ENCODE measurements at regions not wholly inside any gene's neighbourhood (a gene's known extent, or its start where the extent isn't known, plus 50 kb on each side); places are given as distances from the start of the nearest gene placed in this dataset.

DNA sequence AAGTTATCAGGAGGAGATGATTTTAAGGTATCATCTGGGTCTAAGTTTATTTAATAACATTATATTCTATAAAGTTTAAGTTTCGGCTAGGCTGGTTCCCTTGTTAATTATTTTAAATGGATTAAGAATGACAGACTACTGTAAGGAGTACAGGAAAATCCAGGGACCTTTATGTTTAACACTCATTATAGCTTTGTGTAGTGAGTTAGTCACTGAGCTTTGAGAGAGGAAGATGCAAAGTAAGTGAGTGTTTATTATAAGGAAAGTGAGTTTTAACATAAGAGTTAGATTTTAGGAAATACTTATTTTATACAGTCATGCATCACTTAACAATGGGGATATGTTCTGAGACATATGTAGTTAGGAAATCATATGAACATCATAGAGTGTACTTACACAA is 485.5 kb downstream of the MMUT start:
- H3K27ac ChIP-seq, result no peak overlapping the region
- intact Hi-C loops (cut with DNase I; ENCODE audit: low total_unique reads), result no loop called here
- DNase-seq, result no peak

DNA sequence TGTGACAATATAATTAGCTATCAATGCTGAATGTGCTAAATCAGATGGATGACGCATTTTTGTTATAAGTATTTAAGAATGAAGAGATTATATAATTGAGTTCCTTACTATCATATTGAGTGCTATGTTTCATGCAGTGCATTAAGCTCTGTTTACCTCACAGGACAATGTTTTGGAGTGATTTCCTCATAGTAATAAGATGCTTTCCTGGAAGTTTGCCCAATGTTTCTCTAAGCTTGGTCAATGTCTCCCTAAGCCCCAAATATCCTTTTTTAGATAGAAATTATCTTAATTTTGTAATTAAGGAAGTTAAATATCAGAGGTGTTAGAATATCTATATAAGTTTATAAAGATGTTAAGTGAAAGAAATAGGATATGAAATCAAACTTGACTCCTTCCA is 489.6 kb downstream of the MMUT start:
- H3K4me1 ChIP-seq, result no peaks in the 10 kb centered on the region
- no peaks in the 10 kb centered on the region for H3K36me3 ChIP-seq
- no peak for DNase-seq
- H3K9me3 ChIP-seq, result no peaks in the 10 kb centered on the region
- no peaks in the 10 kb centered on the region for H3K27me3 ChIP-seq
- H3K27ac ChIP-seq, result no peak overlapping the region
- intact Hi-C loops (cut with DNase I; ENCODE audit: low total_unique reads), result no loop called here
- no peak overlapping the region for H3K4me3 ChIP-seq
- TF ChIP-seq, protein P1, sequence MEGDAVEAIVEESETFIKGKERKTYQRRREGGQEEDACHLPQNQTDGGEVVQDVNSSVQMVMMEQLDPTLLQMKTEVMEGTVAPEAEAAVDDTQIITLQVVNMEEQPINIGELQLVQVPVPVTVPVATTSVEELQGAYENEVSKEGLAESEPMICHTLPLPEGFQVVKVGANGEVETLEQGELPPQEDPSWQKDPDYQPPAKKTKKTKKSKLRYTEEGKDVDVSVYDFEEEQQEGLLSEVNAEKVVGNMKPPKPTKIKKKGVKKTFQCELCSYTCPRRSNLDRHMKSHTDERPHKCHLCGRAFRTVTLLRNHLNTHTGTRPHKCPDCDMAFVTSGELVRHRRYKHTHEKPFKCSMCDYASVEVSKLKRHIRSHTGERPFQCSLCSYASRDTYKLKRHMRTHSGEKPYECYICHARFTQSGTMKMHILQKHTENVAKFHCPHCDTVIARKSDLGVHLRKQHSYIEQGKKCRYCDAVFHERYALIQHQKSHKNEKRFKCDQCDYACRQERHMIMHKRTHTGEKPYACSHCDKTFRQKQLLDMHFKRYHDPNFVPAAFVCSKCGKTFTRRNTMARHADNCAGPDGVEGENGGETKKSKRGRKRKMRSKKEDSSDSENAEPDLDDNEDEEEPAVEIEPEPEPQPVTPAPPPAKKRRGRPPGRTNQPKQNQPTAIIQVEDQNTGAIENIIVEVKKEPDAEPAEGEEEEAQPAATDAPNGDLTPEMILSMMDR (IDR thresholded peaks at IDR 0.05), result no peak

More for the DNA sequence above, 485.5 kb downstream of the MMUT start:
- H3K27me3 ChIP-seq, result no peaks in the 10 kb centered on the region
- TF ChIP-seq, protein P1 (IDR thresholded peaks at IDR 0.05), result no peak
- H3K4me3 ChIP-seq, result no peak overlapping the region
- H3K4me1 ChIP-seq, result no peaks in the 10 kb centered on the region
- H3K9me3 ChIP-seq, result no peaks in the 10 kb centered on the region
- no peaks in the 10 kb centered on the region for H3K36me3 ChIP-seq

DNA sequence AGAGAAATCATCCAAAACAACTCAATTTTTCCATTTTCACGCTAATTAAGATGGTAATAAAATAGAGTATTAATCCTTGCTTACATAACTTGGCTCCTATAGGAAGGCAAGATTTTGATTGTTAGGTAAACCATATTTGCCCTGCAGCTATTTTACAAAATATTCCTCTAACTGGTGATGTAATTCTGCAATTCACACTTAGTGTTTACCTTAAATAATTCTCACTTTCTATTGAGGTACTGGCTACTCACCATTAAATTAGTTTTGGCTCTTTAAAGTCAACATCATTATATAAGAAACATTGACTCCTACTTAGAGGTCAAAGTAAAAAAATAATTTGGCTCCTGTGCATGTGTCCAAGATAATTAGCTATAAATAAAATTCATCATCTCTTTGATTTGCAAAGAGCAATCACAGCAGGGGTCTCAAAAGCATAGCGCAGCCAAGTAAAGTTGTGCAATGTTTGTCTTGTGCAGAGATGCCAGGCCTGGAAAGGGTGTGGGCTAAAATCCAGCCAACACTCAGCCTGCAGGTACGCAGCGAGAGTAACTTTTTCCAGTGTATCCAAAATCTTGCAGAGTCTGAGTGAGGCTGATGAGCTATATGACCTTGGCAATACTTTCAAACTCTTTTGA is 501.2 kb downstream of the MMUT start:
- no peak for DNase-seq
- H3K36me3 ChIP-seq, result no peaks in the 10 kb centered on the region
- intact Hi-C loops (cut with DNase I; ENCODE audit: low total_unique reads), result no loop called here
- H3K27ac ChIP-seq, result no peak overlapping the region
- no peaks in the 10 kb centered on the region for H3K27me3 ChIP-seq
- no peaks in the 10 kb centered on the region for H3K9me3 ChIP-seq
- TF ChIP-seq, protein P1 (IDR thresholded peaks at IDR 0.05), result no peak
- H3K4me3 ChIP-seq, result no peak overlapping the region
- no peaks in the 10 kb centered on the region for H3K4me1 ChIP-seq

DNA sequence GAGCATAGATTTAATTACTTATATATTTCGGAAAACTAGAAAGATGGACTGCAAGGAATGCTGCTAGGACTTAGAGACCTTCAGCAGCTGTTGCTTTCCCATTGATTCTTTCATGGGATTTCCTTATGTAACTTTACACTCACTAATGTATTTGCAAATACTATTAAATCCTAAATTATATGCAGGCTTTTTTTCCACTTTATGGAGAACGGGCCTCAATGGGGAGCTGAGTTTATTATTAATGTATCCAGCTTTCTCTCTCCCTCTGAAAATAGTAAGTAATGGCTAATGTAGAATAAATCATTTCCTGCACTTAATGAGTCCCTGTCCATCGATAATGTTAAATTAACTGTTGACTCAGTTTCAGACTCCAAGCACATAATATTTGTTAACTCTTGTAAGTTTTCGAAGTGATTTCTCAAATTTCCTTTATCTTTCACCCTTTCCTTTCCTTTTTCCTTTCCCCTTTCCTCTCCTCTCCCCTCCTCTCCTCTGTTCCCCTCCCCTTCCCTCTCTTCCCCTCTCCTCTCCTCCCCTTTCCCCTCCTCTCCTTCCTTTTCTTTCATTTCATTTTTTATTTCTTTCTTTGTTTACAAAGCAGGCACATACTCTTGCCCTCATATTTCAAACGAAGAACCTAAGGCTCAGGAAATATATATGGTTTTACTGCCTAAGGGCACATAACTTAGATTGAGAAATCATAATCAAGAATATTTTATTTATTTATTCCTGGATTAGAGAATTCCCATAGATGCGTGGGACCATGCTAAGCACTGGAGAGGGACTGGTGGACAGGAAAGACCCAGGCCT is 503.6 kb downstream of the MMUT start:
- TF ChIP-seq, protein P1 (IDR thresholded peaks at IDR 0.05), result no peak
- Histone ChIP-seq H3K27ac (no peak overlapping the region), H3K27me3 (no peaks in the 10 kb centered on the region), H3K4me3 (no peak overlapping the region), H3K36me3 (no peaks in the 10 kb centered on the region), H3K9me3 (no peaks in the 10 kb centered on the region), H3K4me1 (no peaks in the 10 kb centered on the region)
- intact Hi-C loops (cut with DNase I; ENCODE audit: low total_unique reads), result no loop called here
- no peak for DNase-seq

DNA sequence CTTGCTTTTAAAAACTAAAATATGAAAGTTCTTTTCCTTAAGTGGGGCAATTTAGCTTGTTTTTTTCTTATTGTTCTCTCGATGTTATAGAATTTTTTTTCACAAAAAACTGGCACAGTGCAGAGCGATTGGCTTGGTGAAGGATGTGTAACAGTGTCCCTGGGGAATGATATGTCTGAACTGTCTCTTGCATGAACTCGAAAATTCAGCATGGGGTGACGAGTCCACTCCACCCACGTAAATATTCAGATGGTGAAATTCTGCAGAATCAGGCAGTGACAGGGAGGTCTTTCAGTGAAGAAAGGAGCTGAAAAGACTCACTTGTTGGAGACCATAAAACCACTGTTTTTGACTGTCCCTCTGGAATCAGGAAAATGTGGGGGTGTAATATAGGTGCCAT is 505.3 kb downstream of the MMUT start:
- Histone ChIP-seq H3K4me3 (no peak overlapping the region), H3K27me3 (no peaks in the 10 kb centered on the region), H3K36me3 (no peaks in the 10 kb centered on the region), H3K27ac (no peak overlapping the region), H3K9me3 (no peaks in the 10 kb centered on the region), H3K4me1 (no peaks in the 10 kb centered on the region)
- no peak for DNase-seq
- TF ChIP-seq, protein P1 (IDR thresholded peaks at IDR 0.05), result no peak
- intact Hi-C loops (cut with DNase I; ENCODE audit: low total_unique reads), result no loop called here
